ENCODE measurements at regions not wholly inside any gene's neighbourhood (a gene's known extent, or its start where the extent isn't known, plus 50 kb on each side); places are given as distances from the start of the nearest gene placed in this dataset.

DNA sequence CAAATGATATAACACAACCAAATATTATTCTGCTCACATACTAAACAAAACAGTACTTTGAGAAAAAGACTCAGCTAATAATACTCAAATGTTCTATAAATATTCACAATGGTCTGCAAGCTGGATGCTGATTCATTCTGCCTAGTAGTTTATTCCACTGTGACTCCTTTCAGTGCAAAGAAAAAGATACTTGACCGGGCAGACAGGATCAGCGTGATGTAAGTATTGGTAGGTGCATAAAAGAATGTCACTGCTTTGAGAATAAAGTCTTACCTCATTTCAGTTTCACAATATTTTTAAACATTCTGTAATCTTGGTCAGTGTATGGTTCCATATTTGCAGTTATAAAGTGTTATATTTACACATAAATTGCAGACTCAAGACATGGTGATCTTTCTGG is 223.0 kb upstream of the NUDT12 start:
- no peak overlapping the region for H3K27ac ChIP-seq (ENCODE audit: low read length in 2 of 2)
- no peak overlapping the region for H3K27ac Mint-ChIP-seq
- no peaks in the 10 kb centered on the region for H4K20me1 ChIP-seq (ENCODE audit: control insufficient read depth, insufficient read depth, low read length, poor library complexity, severe bottlenecking)
- no peaks in the 10 kb centered on the region for H3K36me3 ChIP-seq (replicated peaks in 1 of 2; ENCODE audit: control extremely low read depth in 1 of 2, control insufficient read depth in 1 of 2, extremely low read depth in 1 of 2, insufficient read depth in 2 of 2, low read length in 1 of 2)
- H3K27me3 Mint-ChIP-seq = no peaks in the 10 kb centered on the region
- ATAC-seq (ENCODE audit: low read depth) = no peak
- H3K9ac ChIP-seq (ENCODE audit: low read length) = no peak overlapping the region
- peaks cover 1 to 8% (median 5%) of the 10 kb centered on the region in 3 donors for H3K9me3 ChIP-seq (ENCODE audit: control extremely low read depth in 1 of 3, control insufficient read depth in 2 of 3, insufficient read depth in 1 of 3, low read length in 2 of 3)
- H3K4me1 Mint-ChIP-seq = no peaks in the 10 kb centered on the region
- no CpG with 5 or more reads among the region's 2 CpGs for WGBS (ENCODE audit: insufficient coverage)
- H3K4me1 ChIP-seq (ENCODE audit: control insufficient read depth in 2 of 2, insufficient read depth in 2 of 2, low read length in 2 of 2) = no peaks in the 10 kb centered on the region
- intact Hi-C loops (cut with micrococcal nuclease) = no loop called here
- no peak for TF ChIP-seq EZH2 (IDR thresholded peaks at IDR 0.05; ENCODE audit: borderline replicate concordance, insufficient read depth, low read depth, low read length, poor library complexity, severe bottlenecking)
- TF ChIP-seq, protein P1, sequence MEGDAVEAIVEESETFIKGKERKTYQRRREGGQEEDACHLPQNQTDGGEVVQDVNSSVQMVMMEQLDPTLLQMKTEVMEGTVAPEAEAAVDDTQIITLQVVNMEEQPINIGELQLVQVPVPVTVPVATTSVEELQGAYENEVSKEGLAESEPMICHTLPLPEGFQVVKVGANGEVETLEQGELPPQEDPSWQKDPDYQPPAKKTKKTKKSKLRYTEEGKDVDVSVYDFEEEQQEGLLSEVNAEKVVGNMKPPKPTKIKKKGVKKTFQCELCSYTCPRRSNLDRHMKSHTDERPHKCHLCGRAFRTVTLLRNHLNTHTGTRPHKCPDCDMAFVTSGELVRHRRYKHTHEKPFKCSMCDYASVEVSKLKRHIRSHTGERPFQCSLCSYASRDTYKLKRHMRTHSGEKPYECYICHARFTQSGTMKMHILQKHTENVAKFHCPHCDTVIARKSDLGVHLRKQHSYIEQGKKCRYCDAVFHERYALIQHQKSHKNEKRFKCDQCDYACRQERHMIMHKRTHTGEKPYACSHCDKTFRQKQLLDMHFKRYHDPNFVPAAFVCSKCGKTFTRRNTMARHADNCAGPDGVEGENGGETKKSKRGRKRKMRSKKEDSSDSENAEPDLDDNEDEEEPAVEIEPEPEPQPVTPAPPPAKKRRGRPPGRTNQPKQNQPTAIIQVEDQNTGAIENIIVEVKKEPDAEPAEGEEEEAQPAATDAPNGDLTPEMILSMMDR (IDR thresholded peaks at IDR 0.05) = no peak
- H3K4me3 Mint-ChIP-seq = no peak overlapping the region
- POLR2A ChIA-PET = no interaction called here
- no peaks in the 10 kb centered on the region for H3K27me3 ChIP-seq (replicated peaks in 1 of 4; ENCODE audit: control extremely low read depth in 1 of 4, control insufficient read depth in 3 of 4, insufficient read depth in 4 of 4, low read length in 3 of 4)
- CTCF ChIA-PET = no interaction called here
- H2AFZ ChIP-seq (ENCODE audit: insufficient read depth, low read depth, low read length, poor library complexity, severe bottlenecking) = no peak overlapping the region
- H3K9me3 Mint-ChIP-seq (ENCODE audit: insufficient read depth) = peaks cover 8% of the 10 kb centered on the region
- H3K4me3 ChIP-seq (ENCODE audit: control extremely low read depth in 1 of 5, extremely low read depth in 1 of 5, insufficient read depth in 1 of 5, low read depth in 2 of 5, low read length in 4 of 5) = no peak overlapping the region
- H3K79me2 ChIP-seq (ENCODE audit: control insufficient read depth, insufficient read depth, low read length) = no peaks in the 10 kb centered on the region
- H3K4me2 ChIP-seq (replicated peaks; ENCODE audit: low read depth, low read length, poor library complexity, severe bottlenecking) = no peak overlapping the region
- DNase-seq = no peak

DNA sequence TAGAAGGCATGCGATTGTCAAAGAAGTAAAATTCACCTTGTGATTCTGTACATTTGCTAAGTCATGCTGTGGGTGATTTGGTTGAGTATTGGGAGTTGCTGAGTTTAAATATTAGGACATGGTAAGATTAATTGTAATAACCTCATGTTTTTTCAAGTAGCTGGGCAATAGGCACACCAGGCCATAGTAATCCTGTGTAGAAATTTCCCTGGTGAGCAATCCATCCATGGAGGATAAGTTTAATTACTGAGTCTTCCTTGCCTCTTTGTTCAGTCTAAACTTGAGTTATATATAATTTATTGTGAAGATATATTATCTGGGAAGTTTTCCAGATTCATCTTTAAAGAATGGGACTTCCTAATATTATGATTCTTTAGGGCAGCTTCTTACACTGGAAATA is 221.1 kb upstream of the NUDT12 start:
- Mint-ChIP-seq H3K4me3 (no peak overlapping the region), H3K27me3 (no peaks in the 10 kb centered on the region), H3K4me1 (no peaks in the 10 kb centered on the region), H3K9me3 (ENCODE audit: insufficient read depth) (peaks cover 5% of the 10 kb centered on the region), H3K27ac (no peak overlapping the region)
- no peaks in the 10 kb centered on the region for H3K36me3 ChIP-seq (replicated peaks in 1 of 2; ENCODE audit: control extremely low read depth in 1 of 2, control insufficient read depth in 1 of 2, extremely low read depth in 1 of 2, insufficient read depth in 2 of 2, low read length in 1 of 2)
- intact Hi-C loops (cut with micrococcal nuclease) = no loop called here
- no peak overlapping the region for H2AFZ ChIP-seq (ENCODE audit: insufficient read depth, low read depth, low read length, poor library complexity, severe bottlenecking)
- H3K27me3 ChIP-seq (replicated peaks in 1 of 4; ENCODE audit: control extremely low read depth in 1 of 4, control insufficient read depth in 3 of 4, insufficient read depth in 4 of 4, low read length in 3 of 4) = no peaks in the 10 kb centered on the region
- ATAC-seq (ENCODE audit: low read depth) = no peak
- no peaks in the 10 kb centered on the region for H3K79me2 ChIP-seq (ENCODE audit: control insufficient read depth, insufficient read depth, low read length)
- H4K20me1 ChIP-seq (ENCODE audit: control insufficient read depth, insufficient read depth, low read length, poor library complexity, severe bottlenecking) = no peaks in the 10 kb centered on the region
- no peak overlapping the region for H3K27ac ChIP-seq (ENCODE audit: low read length in 2 of 2)
- H3K9ac ChIP-seq (ENCODE audit: low read length) = no peak overlapping the region
- no peak overlapping the region for H3K4me2 ChIP-seq (replicated peaks; ENCODE audit: low read depth, low read length, poor library complexity, severe bottlenecking)
- no peak for TF ChIP-seq EZH2 (IDR thresholded peaks at IDR 0.05; ENCODE audit: borderline replicate concordance, insufficient read depth, low read depth, low read length, poor library complexity, severe bottlenecking)
- TF ChIP-seq, protein P1 (IDR thresholded peaks at IDR 0.05) = no peak
- CTCF ChIA-PET = no interaction called here
- H3K9me3 ChIP-seq (ENCODE audit: control extremely low read depth in 1 of 3, control insufficient read depth in 2 of 3, insufficient read depth in 1 of 3, low read length in 2 of 3) = peaks cover 0 to 8% (median 1%) of the 10 kb centered on the region in 3 donors
- 100% methylated on average over 1 of the region's 1 CpG for WGBS (ENCODE audit: insufficient coverage)
- H3K4me1 ChIP-seq (ENCODE audit: control insufficient read depth in 2 of 2, insufficient read depth in 2 of 2, low read length in 2 of 2) = no peaks in the 10 kb centered on the region
- POLR2A ChIA-PET = no interaction called here
- no peak overlapping the region for H3K4me3 ChIP-seq (ENCODE audit: control extremely low read depth in 1 of 5, extremely low read depth in 1 of 5, insufficient read depth in 1 of 5, low read depth in 2 of 5, low read length in 4 of 5)
- DNase-seq = no peak
